ENCODE measurements at regions not wholly inside any gene's neighbourhood (a gene's known extent, or its start where the extent isn't known, plus 50 kb on each side); places are given as distances from the start of the nearest gene placed in this dataset.
"Not testable (repeated sequence)": the region's sequence is repeated elsewhere in the genome, so short reads cannot be mapped to it uniquely, and the experiment has no call there.

DNA sequence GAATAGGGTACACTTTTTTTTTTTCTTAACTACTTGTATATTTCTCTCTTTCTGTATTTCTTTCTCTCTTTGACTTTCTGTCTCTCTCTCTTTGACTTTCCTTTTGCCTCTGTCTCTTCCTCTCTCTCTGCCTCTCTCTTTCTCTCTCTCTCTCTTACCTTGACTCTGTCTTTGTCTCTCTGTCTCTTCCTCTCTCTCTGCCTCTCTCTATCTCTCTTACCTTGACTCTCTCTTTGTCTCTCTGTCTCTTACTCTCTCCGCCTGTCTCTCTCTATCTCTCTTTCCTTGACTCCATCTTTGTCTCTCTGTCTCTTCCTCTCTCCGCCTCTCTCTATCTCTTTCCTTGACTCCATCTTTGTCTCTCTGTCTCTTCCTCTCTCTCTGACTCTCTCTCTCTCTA is 62.4 kb upstream of the PRMT8 start:
- intact Hi-C loops (cut with DNase I): no loop called here
- no peaks in the 10 kb centered on the region for H3K9me3 ChIP-seq
- H3K4me1 ChIP-seq: no peaks in the 10 kb centered on the region
- H3K27me3 ChIP-seq (ENCODE audit: insufficient read depth in 3 of 3, low read length in 2 of 3): peaks cover 0 to 4% (median 0%) of the 10 kb centered on the region in 3 donors
- no peak for DNase-seq
- TF ChIP-seq, protein P1, sequence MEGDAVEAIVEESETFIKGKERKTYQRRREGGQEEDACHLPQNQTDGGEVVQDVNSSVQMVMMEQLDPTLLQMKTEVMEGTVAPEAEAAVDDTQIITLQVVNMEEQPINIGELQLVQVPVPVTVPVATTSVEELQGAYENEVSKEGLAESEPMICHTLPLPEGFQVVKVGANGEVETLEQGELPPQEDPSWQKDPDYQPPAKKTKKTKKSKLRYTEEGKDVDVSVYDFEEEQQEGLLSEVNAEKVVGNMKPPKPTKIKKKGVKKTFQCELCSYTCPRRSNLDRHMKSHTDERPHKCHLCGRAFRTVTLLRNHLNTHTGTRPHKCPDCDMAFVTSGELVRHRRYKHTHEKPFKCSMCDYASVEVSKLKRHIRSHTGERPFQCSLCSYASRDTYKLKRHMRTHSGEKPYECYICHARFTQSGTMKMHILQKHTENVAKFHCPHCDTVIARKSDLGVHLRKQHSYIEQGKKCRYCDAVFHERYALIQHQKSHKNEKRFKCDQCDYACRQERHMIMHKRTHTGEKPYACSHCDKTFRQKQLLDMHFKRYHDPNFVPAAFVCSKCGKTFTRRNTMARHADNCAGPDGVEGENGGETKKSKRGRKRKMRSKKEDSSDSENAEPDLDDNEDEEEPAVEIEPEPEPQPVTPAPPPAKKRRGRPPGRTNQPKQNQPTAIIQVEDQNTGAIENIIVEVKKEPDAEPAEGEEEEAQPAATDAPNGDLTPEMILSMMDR (IDR thresholded peaks at IDR 0.05): no peak
- H3K36me3 ChIP-seq (ENCODE audit: insufficient read depth in 1 of 2, low read depth in 1 of 2): no peaks in the 10 kb centered on the region
- ATAC-seq: no peak
- WGBS, 3 donors: 94 to 98% (median 96%) methylated on average over 2 of the region's 2 CpGs
- H3K27ac ChIP-seq: no peak overlapping the region
- H3K4me3 ChIP-seq: no peak overlapping the region

DNA sequence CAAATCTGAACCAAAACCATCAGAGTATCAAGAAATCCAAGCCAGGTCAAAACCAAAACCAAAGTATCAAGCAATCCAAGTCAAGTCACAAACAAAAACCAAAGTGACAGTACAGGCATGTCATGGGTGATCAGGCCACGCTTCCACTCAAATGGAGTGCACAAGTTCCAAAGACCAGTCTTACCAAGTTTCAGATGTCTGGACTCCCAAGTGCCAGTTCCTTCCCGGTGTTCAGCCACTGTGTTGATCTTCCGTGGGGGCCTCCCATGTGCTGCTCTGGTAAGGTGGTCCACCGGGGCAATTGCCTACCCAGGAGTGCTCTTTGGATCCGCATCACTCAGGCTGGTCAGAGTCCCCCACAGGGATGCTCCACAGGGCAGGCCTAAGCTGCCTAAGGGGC is 61.5 kb upstream of the PRMT8 start:
- WGBS, 3 donors: 92 to 97% (median 93%) methylated on average over 5 of the region's 5 CpGs
- H3K9me3 ChIP-seq; intact Hi-C loops (cut with DNase I); DNase-seq; H3K27me3 ChIP-seq (ENCODE audit: insufficient read depth in 3 of 3, low read length in 2 of 3); H3K4me1 ChIP-seq; H3K4me3 ChIP-seq; H3K36me3 ChIP-seq (ENCODE audit: insufficient read depth in 1 of 2, low read depth in 1 of 2); H3K27ac ChIP-seq; ATAC-seq: not testable (repeated sequence)

DNA sequence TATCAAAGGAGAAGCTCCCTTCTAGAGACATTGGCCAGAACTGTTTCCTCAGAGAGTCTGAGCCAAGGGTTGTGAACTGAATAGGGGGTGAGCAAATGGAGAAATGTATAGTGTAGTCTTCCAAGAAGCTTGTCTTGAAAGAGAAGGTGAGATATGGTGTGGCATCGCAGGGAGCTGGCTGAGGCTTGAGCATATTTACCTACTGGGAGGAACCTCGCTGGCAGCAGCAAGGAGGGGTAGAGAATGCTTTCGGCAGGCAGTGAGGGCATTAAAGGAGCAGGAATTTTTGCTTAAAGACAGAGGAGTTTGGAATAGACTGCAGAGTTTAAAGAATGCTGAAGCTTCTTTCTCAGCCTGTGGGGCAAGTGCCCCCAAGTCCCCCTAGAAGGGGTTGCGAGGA is 59.3 kb upstream of the PRMT8 start:
- no peaks in the 10 kb centered on the region for H3K4me1 ChIP-seq
- 92 to 93% (median 93%) methylated on average over 4 of the region's 4 CpGs for WGBS, 3 donors

DNA sequence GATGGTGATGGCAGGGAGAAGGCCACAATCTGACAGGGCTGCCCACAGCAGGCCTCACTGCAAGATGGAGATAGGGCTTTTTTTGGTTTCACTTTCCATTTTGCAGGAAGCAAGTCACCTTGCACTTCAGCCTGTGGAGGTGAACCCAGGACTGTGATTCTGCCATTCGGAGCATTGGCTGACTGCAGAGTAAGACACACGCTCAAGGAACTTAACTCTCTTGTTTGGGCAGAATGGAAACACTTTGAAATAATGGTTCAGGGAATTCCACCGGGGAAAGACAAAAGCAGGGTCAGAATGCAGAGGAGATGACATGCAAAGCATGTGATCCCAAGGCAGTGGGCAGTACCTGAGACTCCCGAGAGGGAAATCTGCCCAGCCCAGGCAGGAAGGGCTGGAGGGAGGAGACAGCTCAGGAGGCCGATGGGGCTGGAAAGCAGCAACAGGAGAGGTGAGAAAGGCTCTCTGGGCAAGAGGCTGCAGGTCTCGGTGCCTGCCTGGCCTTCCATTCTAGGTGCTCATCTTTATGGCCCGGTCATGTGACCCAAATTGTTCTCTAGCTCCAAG is 58.7 kb upstream of the PRMT8 start:
- intact Hi-C loops (cut with DNase I): no loop called here
- Histone ChIP-seq H3K36me3 (ENCODE audit: insufficient read depth in 1 of 2, low read depth in 1 of 2) (no peaks in the 10 kb centered on the region), H3K4me1 (no peaks in the 10 kb centered on the region), H3K4me3 (no peak overlapping the region), H3K27ac (no peak overlapping the region), H3K27me3 (ENCODE audit: insufficient read depth in 3 of 3, low read length in 2 of 3) (peaks cover 0 to 4% (median 0%) of the 10 kb centered on the region in 3 donors), H3K9me3 (no peaks in the 10 kb centered on the region)
- WGBS, 3 donors: 58 to 69% (median 65%) methylated on average over 7 of the region's 7 CpGs
- TF ChIP-seq, protein P1 (IDR thresholded peaks at IDR 0.05): no peak
- DNase-seq (no peak), ATAC-seq (no peak)

More for the DNA sequence above, 59.3 kb upstream of the PRMT8 start:
- Histone ChIP-seq H3K9me3 (no peaks in the 10 kb centered on the region), H3K36me3 (ENCODE audit: insufficient read depth in 1 of 2, low read depth in 1 of 2) (no peaks in the 10 kb centered on the region), H3K4me3 (no peak overlapping the region), H3K27ac (no peak overlapping the region), H3K27me3 (ENCODE audit: insufficient read depth in 3 of 3, low read length in 2 of 3) (peaks cover 0 to 4% (median 0%) of the 10 kb centered on the region in 3 donors)
- TF ChIP-seq, protein P1 (IDR thresholded peaks at IDR 0.05): no peak
- no peak for ATAC-seq
- no peak for DNase-seq
- intact Hi-C loops (cut with DNase I): no loop called here

DNA sequence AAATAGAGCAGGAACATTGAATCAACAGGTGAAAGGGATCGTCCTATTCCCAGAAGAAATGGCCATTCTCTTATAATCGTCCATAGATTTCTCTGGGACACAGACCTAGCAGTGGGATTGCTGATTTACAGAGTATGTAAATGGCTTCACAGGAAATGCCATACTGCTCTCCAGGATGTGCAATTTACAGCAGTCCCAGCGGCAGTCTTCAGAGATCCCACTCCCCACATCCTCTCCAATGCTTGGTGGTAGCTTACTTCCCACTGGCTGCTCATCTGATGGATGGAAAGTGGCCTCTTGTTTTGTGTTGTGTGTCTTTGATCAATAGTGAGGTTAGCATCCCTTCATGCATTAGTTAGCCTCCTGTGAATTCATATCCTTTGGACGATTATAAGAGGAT is 58.1 kb upstream of the PRMT8 start:
- ATAC-seq (no peak), DNase-seq (no peak)
- Histone ChIP-seq H3K4me1 (no peaks in the 10 kb centered on the region), H3K9me3 (no peaks in the 10 kb centered on the region), H3K4me3 (no peak overlapping the region), H3K36me3 (ENCODE audit: insufficient read depth in 1 of 2, low read depth in 1 of 2) (no peaks in the 10 kb centered on the region), H3K27me3 (ENCODE audit: insufficient read depth in 3 of 3, low read length in 2 of 3) (peaks cover 0 to 4% (median 0%) of the 10 kb centered on the region in 3 donors), H3K27ac (no peak overlapping the region)
- WGBS, 3 donors: 53 to 60% (median 59%) methylated on average over 4 of the region's 4 CpGs
- TF ChIP-seq, protein P1 (IDR thresholded peaks at IDR 0.05): no peak
- intact Hi-C loops (cut with DNase I): no loop called here

Data from psoas muscle (tissue), 7 donors.